H1 (cell line): ENCODE measurements at regions not wholly inside any gene's neighbourhood (a gene's known extent, or its start where the extent isn't known, plus 50 kb on each side); places are given as distances from the start of the nearest gene placed in this dataset.
A peak's percentile ranks its signal among the peaks of the same experiment; 100 is the strongest.

Experiments
- CTCF ChIA-PET: fragments of 300-600 bp; sonication (Branson Sonifier 250); formaldehyde crosslinking; loops from one replicate; lab custom pipeline; 2021; ENCODE audit not compliant: partially characterized antibody; lab: Charles Lee
- POLR2A ChIA-PET: fragments of 300-600 bp; sonication (Branson Sonifier 250); formaldehyde crosslinking; loops from one replicate; lab custom pipeline; 2021; ENCODE audit warnings: inconsistent platforms; ENCODE audit not compliant: partially characterized antibody; lab: Charles Lee
- DNase-seq, 2 experiments: peaks; one replicate each; pipeline versions ENCODE4 v3.0.0 to v3.0.0-alpha.2; 2010 to 2022; ENCODE audit warnings: low spot score in 2 of 2, low read depth in 1 of 2, mixed read lengths in 1 of 2
- FAIRE-seq: peaks from 2 replicates; lab custom pipeline; 2011; peaks lifted over from hg19 to GRCh38; lab: Jason Lieb, UNC
- H2AFZ ChIP-seq: 2 replicates; pipeline ENCODE4 v1.8.1; 2012; ENCODE audit warnings: low read length, inconsistent platforms
- H2AK5ac ChIP-seq: 2 replicates; pipeline ENCODE4 v1.6.1; 2013; ENCODE audit warnings: low read depth, low read length
- H2BK120ac ChIP-seq: replicated peaks from 2 replicates; pipeline ENCODE3; 2013; ENCODE audit warnings: low read depth, low read length, inconsistent platforms
- H2BK12ac ChIP-seq: 2 replicates; pipeline ENCODE4 v1.6.1; 2013; ENCODE audit warnings: low read depth, low read length
- H2BK15ac ChIP-seq: 2 replicates; pipeline ENCODE4 v1.6.1; 2013; ENCODE audit warnings: low read length
- H2BK20ac ChIP-seq: 2 replicates; pipeline ENCODE4 v1.6.1; 2013; ENCODE audit warnings: low read length
- H2BK5ac ChIP-seq: 2 replicates; pipeline ENCODE4 v1.6.1; 2013; ENCODE audit warnings: low read depth, low read length
- H3K14ac ChIP-seq: 2 replicates; pipeline ENCODE4 v1.6.1; 2013; ENCODE audit warnings: inconsistent platforms; ENCODE audit not compliant: insufficient read length
- H3K18ac ChIP-seq: 2 replicates; pipeline ENCODE4 v1.6.1; 2013; ENCODE audit warnings: low read length; ENCODE audit errors: extremely low read depth
- H3K23ac ChIP-seq: 2 replicates; pipeline ENCODE4 v1.6.1; 2013; ENCODE audit warnings: inconsistent platforms; ENCODE audit not compliant: insufficient read length
- H3K23me2 ChIP-seq: 2 replicates; pipeline ENCODE4 v1.6.1; 2013; ENCODE audit warnings: low read depth, low read length
- H3K27ac ChIP-seq: 2 replicates; pipeline ENCODE4 v1.6.1; 2011; ENCODE audit warnings: low read depth, low read length, inconsistent platforms
- H3K27me3 ChIP-seq, 4 experiments: replicated peaks in 1 of 4; 1 replicate in 1 of 4; 2 replicates in 3 of 4; pipeline versions ENCODE4 v1.6.1 to v1.8.1; 2011 to 2013; ENCODE audit warnings: low read length in 3 of 4, mild to moderate bottlenecking in 3 of 4, inconsistent platforms in 2 of 4, mixed read lengths in 2 of 4, moderate library complexity in 1 of 4; ENCODE audit not compliant: control insufficient read depth in 3 of 4, insufficient read depth in 3 of 4; ENCODE audit errors: extremely low read depth in 1 of 4
- H3K36me3 ChIP-seq, 4 experiments: 2 replicates each; pipeline versions ENCODE4 v1.6.1 to v1.8.1; 2011 to 2013; ENCODE audit warnings: mild to moderate bottlenecking in 4 of 4, low read length in 3 of 4, moderate library complexity in 2 of 4, control low read depth in 1 of 4, inconsistent platforms in 1 of 4; ENCODE audit not compliant: insufficient read depth in 4 of 4, control insufficient read depth in 2 of 4
- H3K4ac ChIP-seq: replicated peaks from 2 replicates; pipeline ENCODE3; 2013; ENCODE audit warnings: low read length, low read depth, mixed read lengths, inconsistent platforms; ENCODE audit not compliant: insufficient read length
- H3K4me1 ChIP-seq, 4 experiments: replicated peaks in 1 of 4; 1 replicate in 1 of 4; 2 replicates in 3 of 4; pipeline versions ENCODE4 v1.6.1 to v1.8.1; 2011 to 2013; ENCODE audit warnings: low read length in 3 of 4, inconsistent platforms in 2 of 4, mixed read lengths in 1 of 4; ENCODE audit not compliant: insufficient read depth in 4 of 4, control insufficient read depth in 3 of 4
- H3K4me2 ChIP-seq, 2 experiments: 2 replicates each; pipeline versions ENCODE4 v1.6.1 to v1.8.1; 2011 to 2013; ENCODE audit warnings: low read depth in 2 of 2, low read length in 2 of 2, control low read depth in 1 of 2, inconsistent platforms in 1 of 2, mild to moderate bottlenecking in 1 of 2; ENCODE audit not compliant: insufficient read depth in 1 of 2
- H3K4me3 ChIP-seq, 4 experiments: fragments of 200-600, 300-600 bp in 1 of 4; sonication (generic), shearing (Covaris generic), sonication (Bioruptor Twin) in 1 of 4; 2 replicates each; pipeline versions ENCODE4 v1.5.1 to v1.8.1; 2011 to 2016; ENCODE audit warnings: low read length in 4 of 4, low read depth in 3 of 4, control low read depth in 2 of 4, inconsistent platforms in 2 of 4, mild to moderate bottlenecking in 2 of 4, mixed read lengths in 1 of 4, moderate library complexity in 1 of 4; ENCODE audit not compliant: insufficient read depth in 2 of 4; ENCODE audit errors: extremely low read depth in 1 of 4
- H3K56ac ChIP-seq: replicated peaks from 2 replicates; pipeline ENCODE3; 2013; ENCODE audit warnings: low read depth, mild to moderate bottlenecking, mixed read lengths, low read length, inconsistent platforms; ENCODE audit not compliant: insufficient read length
- H3K79me1 ChIP-seq: 2 replicates; pipeline ENCODE4 v1.6.1; 2013; ENCODE audit warnings: low read depth, low read length, control low read depth
- H3K79me2 ChIP-seq, 2 experiments: 2 replicates each; pipeline versions ENCODE4 v1.6.1 to v1.8.1; 2012 to 2013; ENCODE audit warnings: low read length in 2 of 2, mild to moderate bottlenecking in 2 of 2, inconsistent platforms in 1 of 2; ENCODE audit not compliant: insufficient read depth in 2 of 2, control insufficient read depth in 1 of 2
- H3K9ac ChIP-seq, 4 experiments: replicated peaks in 1 of 4; 1 replicate in 1 of 4; 2 replicates in 3 of 4; pipeline versions ENCODE4 v1.6.1 to v1.8.1; 2011 to 2013; ENCODE audit warnings: low read depth in 3 of 4, low read length in 3 of 4, control low read depth in 2 of 4, mild to moderate bottlenecking in 2 of 4, moderate library complexity in 2 of 4, inconsistent platforms in 1 of 4; ENCODE audit errors: extremely low read depth in 1 of 4
- H3K9me3 ChIP-seq, 2 experiments: 2 replicates each; pipeline versions ENCODE4 v1.6.1 to v1.8.1; 2012 to 2013; ENCODE audit warnings: mild to moderate bottlenecking in 2 of 2, moderate library complexity in 2 of 2, control low read depth in 1 of 2, inconsistent platforms in 1 of 2, low read depth in 1 of 2, low read length in 1 of 2, mixed read lengths in 1 of 2; ENCODE audit not compliant: insufficient read depth in 2 of 2
- H4K20me1 ChIP-seq, 2 experiments: replicated peaks in 1 of 2; 2 replicates each; pipeline versions ENCODE3 to v1.8.1; 2011 to 2013; ENCODE audit warnings: inconsistent platforms in 2 of 2, low read length in 2 of 2, mild to moderate bottlenecking in 1 of 2; ENCODE audit not compliant: insufficient read depth in 2 of 2, control insufficient read depth in 1 of 2
- H4K5ac ChIP-seq: 2 replicates; pipeline ENCODE4 v1.6.1; 2013; ENCODE audit warnings: low read length, low read depth, mixed read lengths, inconsistent platforms; ENCODE audit not compliant: insufficient read length
- H4K8ac ChIP-seq: 2 replicates; pipeline ENCODE4 v1.8.0; 2013; ENCODE audit warnings: mild to moderate bottlenecking, moderate library complexity, low read length, inconsistent platforms; ENCODE audit not compliant: insufficient read depth; ENCODE audit errors: extremely low read depth
- H4K91ac ChIP-seq: replicated peaks from 2 replicates; pipeline ENCODE3; 2013; ENCODE audit warnings: low read length, mixed read lengths, inconsistent platforms; ENCODE audit not compliant: insufficient read length
- ASH2L ChIP-seq: fragments of 200-600, 300-600 bp; sonication (generic); IDR thresholded peaks from one replicate; pipeline ENCODE4 v1.7.1; 2017; ENCODE audit warnings: low read length
- ATF2 ChIP-seq: IDR thresholded peaks from 2 replicates; pipeline ENCODE4 v1.6.1; 2012; ENCODE audit warnings: low read length, inconsistent platforms
- CBX5 ChIP-seq: fragments of 300-800, 300-1000 bp; sonication (generic); IDR thresholded peaks from 2 replicates; pipeline ENCODE4 v1.7.1; 2016; ENCODE audit warnings: antibody characterized with exemption, low read length, low read depth
- CREB1 ChIP-seq: IDR thresholded peaks from 2 replicates; pipeline ENCODE4 v1.6.1; 2012; ENCODE audit warnings: inconsistent platforms
- POU5F1 ChIP-seq: IDR thresholded peaks from 2 replicates; pipeline ENCODE4 v1.6.1; 2011; ENCODE audit warnings: low read depth, mild to moderate bottlenecking, low read length, moderate library complexity
- RAD21 ChIP-seq, 2 experiments: IDR thresholded peaks in 1 of 2; conservative IDR thresholded peaks in 1 of 2; 2 replicates each; pipeline ENCODE4 v1.6.1; 2011; ENCODE audit warnings: low read depth in 2 of 2, low read length in 2 of 2, improper control_type of control experiment in 1 of 2, inconsistent platforms in 1 of 2, mild to moderate bottlenecking in 1 of 2, moderate library complexity in 1 of 2
- RNF2 ChIP-seq: fragments of 200-900, 300-1000 bp; sonication (generic); IDR thresholded peaks from 2 replicates; pipeline ENCODE4 v1.7.1; 2016; ENCODE audit warnings: borderline replicate concordance, low read depth, mild to moderate bottlenecking, antibody characterized with exemption, low read length; ENCODE audit not compliant: poor library complexity, severe bottlenecking; ENCODE audit errors: missing control alignments
- SIX5 ChIP-seq: IDR thresholded peaks from 2 replicates; pipeline ENCODE4 v1.6.1; 2011; ENCODE audit warnings: mild to moderate bottlenecking, low read depth, low read length
- WGBS, 2 experiments: shearing (Covaris generic) in 1 of 2; methylation state at CpG; one replicate each; pipeline versions ENCODE4 v1.1.6 to v1.1.7; 2013 to 2015; ENCODE audit warnings: low lambda C conversion rate in 2 of 2, mixed read lengths in 2 of 2, inconsistent platforms in 1 of 2, low coverage in 1 of 2, missing lambda C conversion rate in 1 of 2; ENCODE audit not compliant: insufficient replicate concordance in 2 of 2, insufficient coverage in 1 of 2, insufficient read length in 1 of 2; ENCODE audit errors: extremely low coverage in 1 of 2, missing lambda C conversion rate in 1 of 2; 5-methylcytosine and 5-hydroxymethylcytosine counted together

DNA sequence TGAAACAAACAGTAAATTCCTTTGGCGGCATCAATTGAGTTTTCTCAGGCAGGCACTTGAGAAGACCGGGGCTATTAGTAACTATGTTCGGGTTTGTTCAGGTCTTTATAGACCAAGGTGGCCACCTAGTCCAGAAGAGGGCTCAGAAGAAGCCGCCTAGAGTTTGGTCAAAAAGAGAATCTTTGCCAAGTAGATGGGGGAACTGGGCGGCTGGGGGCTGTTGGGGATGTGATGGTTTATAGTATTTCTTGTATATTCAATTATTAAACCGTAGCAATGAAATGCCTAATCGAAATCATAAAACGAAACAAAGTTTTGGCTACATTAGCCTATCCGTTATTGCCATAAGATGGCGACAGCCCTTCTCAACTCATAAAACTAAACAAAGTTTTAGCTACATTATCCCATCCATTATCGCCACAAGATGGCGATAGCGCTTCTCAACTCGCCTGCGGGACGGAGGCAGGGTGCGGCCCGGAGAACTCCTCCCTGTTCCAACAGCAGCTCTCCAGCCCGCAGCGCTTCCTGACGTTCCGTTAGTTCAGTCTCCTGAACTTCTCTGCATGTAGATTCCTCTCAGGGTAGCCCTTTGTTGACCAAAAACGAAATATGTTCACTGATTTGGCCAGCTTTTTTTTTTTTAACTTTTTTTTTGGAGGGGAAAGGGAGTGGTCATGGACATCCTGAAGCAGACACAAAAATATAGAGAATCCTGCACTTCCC is 120.5 kb upstream of the PRSS16 start:
- Histone ChIP-seq H2BK5ac (no peak overlapping the region), H2BK120ac (no peak overlapping the region), H3K23ac (no peak overlapping the region), H3K23me2 (no peaks in the 10 kb centered on the region), H4K20me1 (no peaks in the 10 kb centered on the region), H3K9me3 (no peaks in the 10 kb centered on the region), H2BK12ac (no peak overlapping the region), H3K4ac (no peak overlapping the region), H3K79me2 (peaks cover 0 to 7% of the 10 kb centered on the region in 2 experiments; a peak in 1 of 4 replicates), H2AFZ (no peak overlapping the region), H4K8ac (no peak overlapping the region), H4K91ac (no peak overlapping the region), H4K5ac (no peak overlapping the region), H3K9ac (no peak overlapping the region), H3K79me1 (no peaks in the 10 kb centered on the region), H2BK15ac (no peak overlapping the region), H3K27ac (no peak overlapping the region), H2BK20ac (no peak overlapping the region), H2AK5ac (no peak overlapping the region), H3K56ac (no peak overlapping the region), H3K18ac (no peak overlapping the region), H3K4me1 (peaks cover 0 to 2% (median 0%) of the 10 kb centered on the region in 4 experiments; a peak in 1 of 7 replicates), H3K27me3 (no peaks in the 10 kb centered on the region), H3K36me3 (peaks cover 0 to 2% (median 0%) of the 10 kb centered on the region in 4 experiments; a peak in 1 of 8 replicates), H3K14ac (no peak overlapping the region), H3K4me2 (peak overlapping the region; percentile 0 to 55; a peak in 2 of 4 replicates), H3K4me3 (peak overlapping the region in 3 of 4 experiments; percentile 22 to 57 (median 38); a peak in 5 of 8 replicates)
- whole genome bisulfite sequencing, 2 experiments: 21% methylated on average over 23 of the region's 23 CpGs; no CpG with 5 or more reads in 1 of the 2 experiments
- DNase-seq (peak in 1 of 2 experiments; percentile 83), FAIRE-seq (peak; percentile 52)
- ChIA-PET CTCF (interaction anchor here (0.6 to 2.2 kb wide), 13 partner anchors 8 to 861 kb away, joined by 3 to 7 read pairs (median 4); a partner anchor contains a TSS), POLR2A (interaction anchor here (0.5 to 9.6 kb wide), 6 partner anchors 11 to 1004 kb away, joined by 3 to 824 read pairs (median 3); a partner anchor contains a TSS)
- TF ChIP-seq SIX5 (no peak), CBX5 (no peak), CREB1 (no peak), RNF2 (no peak), RAD21 (IDR thresholded peaks at IDR 0.05 in 1 of 2, conservative IDR thresholded peaks at IDR 0.05 in 1 of 2; ENCODE audit: low read depth in 2 of 2, low read length in 2 of 2) (peak; percentile 78 to 81), ASH2L (peak; percentile 53), POU5F1 (no peak), ATF2 (no peak)
